Spleen (tissue), 11 donors: ENCODE measurements at regions not wholly inside any gene's neighbourhood (a gene's known extent, or its start where the extent isn't known, plus 50 kb on each side); places are given as distances from the start of the nearest gene placed in this dataset.
"Not testable (repeated sequence)": the region's sequence is repeated elsewhere in the genome, so short reads cannot be mapped to it uniquely, and the experiment has no call there.

Source experiments
- DNase-seq: peaks from one replicate; pipeline ENCODE4 v3.0.0-alpha.2; 2020
- H3K27ac ChIP-seq, 8 donors: fragments of 200-600 bp; sonication (generic) in 7 of 8; 1 replicate in 4 of 8; 2 replicates in 4 of 8; pipeline versions ENCODE4 v1.5.0 to v1.8.0; 2016 to 2021; ENCODE audit warnings: inconsistent platforms in 4 of 8, mild to moderate bottlenecking in 4 of 8, moderate library complexity in 1 of 8
- H3K27me3 ChIP-seq, 7 donors: fragments of 200-600 bp; sonication (generic) in 6 of 7; replicated peaks in 1 of 7; 1 replicate in 4 of 7; 2 replicates in 3 of 7; pipeline versions ENCODE4 v1.5.0 to v1.8.0; 2016 to 2021; ENCODE audit warnings: inconsistent platforms in 3 of 7, mild to moderate bottlenecking in 1 of 7
- H3K36me3 ChIP-seq, 6 donors: fragments of 200-600 bp; sonication (generic) in 5 of 6; 1 replicate in 4 of 6; 2 replicates in 2 of 6; pipeline versions ENCODE4 v1.5.0 to v1.8.0; 2016 to 2021; ENCODE audit warnings: inconsistent platforms in 2 of 6
- H3K4me1 ChIP-seq, 6 donors: fragments of 200-600 bp; sonication (generic) in 5 of 6; 1 replicate in 3 of 6; 2 replicates in 3 of 6; pipeline versions ENCODE4 v1.5.0 to v1.8.0; 2016 to 2021; ENCODE audit warnings: inconsistent platforms in 3 of 6
- H3K4me3 ChIP-seq, 8 donors: fragments of 200-600 bp; sonication (generic) in 7 of 8; 1 replicate in 4 of 8; 2 replicates in 4 of 8; pipeline versions ENCODE4 v1.5.0 to v1.8.0; 2016 to 2021; ENCODE audit warnings: inconsistent platforms in 4 of 8, mild to moderate bottlenecking in 4 of 8, moderate library complexity in 2 of 8
- H3K9me3 ChIP-seq, 8 donors: fragments of 200-600 bp; sonication (generic) in 7 of 8; 1 replicate in 4 of 8; 2 replicates in 4 of 8; pipeline versions ENCODE4 v1.5.0 to v1.8.0; 2016 to 2021; ENCODE audit warnings: inconsistent platforms in 4 of 8
- POLR2A ChIP-seq, 3 donors: fragments of 450-650 bp; IDR thresholded peaks; one replicate each; pipeline ENCODE4 v1.5.1; 2017; ENCODE audit warnings: antibody characterized with exemption in 3 of 3, mild to moderate bottlenecking in 1 of 3
- POLR2AphosphoS5 ChIP-seq, 3 donors: sonication (generic); formaldehyde crosslinking; IDR thresholded peaks; one replicate each; pipeline ENCODE4 v1.5.1; 2017; ENCODE audit warnings: antibody characterized with exemption in 3 of 3
- WGBS, 5 donors: extraction: QIAGEN DNeasy Blood & Tissue Kit in 3 of 5; methylation state at CpG; one replicate each; pipeline versions ENCODE4 v1.1.5 to v1.1.7; 2013 to 2018; 5-methylcytosine and 5-hydroxymethylcytosine counted together
- intact Hi-C: fragments of 100-400 bp; cut with DNase I; formaldehyde crosslinking; loops from one replicate; pipeline ENCODE4 v1.15.0; 2023; ENCODE audit warnings: low total_unique reads
- TF ChIP-seq, protein P1 (sequence below), 11 experiments: fragments of 200-600 bp in 7 of 11; fragments of 450-650 bp in 4 of 11; sonication (generic) in 4 of 11; IDR thresholded peaks in 8 of 11; conservative IDR thresholded peaks in 3 of 11; 1 replicate in 7 of 11; 2 replicates in 4 of 11; pipeline versions ENCODE4 v1.4.0 to v1.8.0; 2016 to 2021; ENCODE audit warnings: antibody characterized with exemption in 11 of 11, inconsistent platforms in 4 of 11, mild to moderate bottlenecking in 1 of 11
- donor health status: healthy with polysubstance abuse.
- donor health status: DM: no; HTN: no; CAD: no; lungs with moderate emphysema.
- donor health status: DM: no; HTN: no; CAD: no.
- donor health status: Bipolar disorder and iron deficiency.
- donor health status: healthy.
- donor health status: DM: no; HTN: no; CAD: no.
- donor health status: DM: yes; HTN: yes; CAD: no.

DNA sequence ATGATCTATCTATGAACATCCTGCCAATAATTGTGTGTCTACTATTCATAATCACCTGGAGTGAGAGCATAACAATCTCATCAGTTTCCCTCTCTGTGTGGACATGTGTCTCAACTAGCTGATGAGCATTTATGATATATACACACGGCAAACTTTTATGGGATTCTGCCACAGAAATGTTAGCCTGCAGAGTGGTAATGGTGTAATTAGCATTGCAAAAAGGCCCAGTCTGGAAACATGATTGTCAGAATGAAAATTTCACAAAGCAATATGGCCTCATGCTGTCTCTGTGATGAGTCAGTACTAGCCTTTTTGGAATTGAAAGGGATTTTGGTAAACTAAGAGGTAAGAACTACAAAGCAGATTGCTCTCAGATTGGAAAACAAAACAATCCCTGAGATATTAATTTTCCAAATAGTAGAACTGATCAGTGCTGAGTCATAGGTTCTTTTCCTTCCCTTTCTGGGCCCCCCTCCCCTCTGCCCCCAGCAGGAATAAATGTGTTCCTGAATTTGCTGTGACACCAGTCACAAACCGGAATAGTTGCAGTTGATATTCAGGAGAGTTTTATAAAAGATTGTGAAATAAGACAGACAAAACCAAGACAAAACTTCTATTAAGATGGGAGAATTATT is 189.2 kb downstream of the OSR1 start:
- H3K36me3 ChIP-seq, result no peaks in the 10 kb centered on the region
- TF ChIP-seq POLR2AphosphoS5 (IDR thresholded peaks at IDR 0.05) (no peak), POLR2A (IDR thresholded peaks at IDR 0.05) (no peak)
- TF ChIP-seq, protein P1, sequence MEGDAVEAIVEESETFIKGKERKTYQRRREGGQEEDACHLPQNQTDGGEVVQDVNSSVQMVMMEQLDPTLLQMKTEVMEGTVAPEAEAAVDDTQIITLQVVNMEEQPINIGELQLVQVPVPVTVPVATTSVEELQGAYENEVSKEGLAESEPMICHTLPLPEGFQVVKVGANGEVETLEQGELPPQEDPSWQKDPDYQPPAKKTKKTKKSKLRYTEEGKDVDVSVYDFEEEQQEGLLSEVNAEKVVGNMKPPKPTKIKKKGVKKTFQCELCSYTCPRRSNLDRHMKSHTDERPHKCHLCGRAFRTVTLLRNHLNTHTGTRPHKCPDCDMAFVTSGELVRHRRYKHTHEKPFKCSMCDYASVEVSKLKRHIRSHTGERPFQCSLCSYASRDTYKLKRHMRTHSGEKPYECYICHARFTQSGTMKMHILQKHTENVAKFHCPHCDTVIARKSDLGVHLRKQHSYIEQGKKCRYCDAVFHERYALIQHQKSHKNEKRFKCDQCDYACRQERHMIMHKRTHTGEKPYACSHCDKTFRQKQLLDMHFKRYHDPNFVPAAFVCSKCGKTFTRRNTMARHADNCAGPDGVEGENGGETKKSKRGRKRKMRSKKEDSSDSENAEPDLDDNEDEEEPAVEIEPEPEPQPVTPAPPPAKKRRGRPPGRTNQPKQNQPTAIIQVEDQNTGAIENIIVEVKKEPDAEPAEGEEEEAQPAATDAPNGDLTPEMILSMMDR (IDR thresholded peaks at IDR 0.05 in 8 of 11, conservative IDR thresholded peaks at IDR 0.05 in 3 of 11), result no peak
- DNase-seq, result no peak
- 82 to 94% (median 86%) methylated on average over 2 of the region's 2 CpGs for WGBS, 5 donors
- intact Hi-C loops, result no loop called here
- H3K9me3 ChIP-seq, result peaks cover 0 to 13% (median 5%) of the 10 kb centered on the region in 8 donors
- no peaks in the 10 kb centered on the region for H3K4me1 ChIP-seq
- H3K27ac ChIP-seq, result no peak overlapping the region
- H3K4me3 ChIP-seq, result no peak overlapping the region
- no peaks in the 10 kb centered on the region for H3K27me3 ChIP-seq

DNA sequence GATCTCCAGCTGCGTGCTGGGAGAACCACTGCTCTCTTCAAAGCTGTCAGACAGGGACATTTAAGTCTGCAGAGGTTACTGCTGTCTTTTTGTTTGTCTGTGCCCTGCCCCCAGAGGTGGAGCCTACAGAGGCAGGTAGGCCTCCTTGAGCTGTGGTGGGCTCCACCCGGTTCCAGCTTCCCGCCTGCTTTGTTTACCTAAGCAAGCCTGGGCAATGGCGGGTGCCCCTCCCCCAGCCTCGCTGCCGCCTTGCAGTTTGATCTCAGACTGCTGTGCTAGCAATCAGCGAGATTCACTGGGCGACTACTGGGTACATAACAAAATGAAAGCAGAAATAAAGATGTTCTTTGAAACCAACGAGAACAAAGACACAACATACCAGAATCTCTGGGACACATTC is 194.3 kb downstream of the OSR1 start:
- DNase-seq, H3K4me3 ChIP-seq, H3K36me3 ChIP-seq, H3K4me1 ChIP-seq, H3K27me3 ChIP-seq, intact Hi-C loops, H3K27ac ChIP-seq: not testable (repeated sequence)
- 54 to 76% (median 63%) methylated on average over 5 to 9 of the region's 9 CpGs for WGBS, 5 donors
- H3K9me3 ChIP-seq, result peaks cover 0 to 29% (median 16%) of the 10 kb centered on the region in 8 donors

DNA sequence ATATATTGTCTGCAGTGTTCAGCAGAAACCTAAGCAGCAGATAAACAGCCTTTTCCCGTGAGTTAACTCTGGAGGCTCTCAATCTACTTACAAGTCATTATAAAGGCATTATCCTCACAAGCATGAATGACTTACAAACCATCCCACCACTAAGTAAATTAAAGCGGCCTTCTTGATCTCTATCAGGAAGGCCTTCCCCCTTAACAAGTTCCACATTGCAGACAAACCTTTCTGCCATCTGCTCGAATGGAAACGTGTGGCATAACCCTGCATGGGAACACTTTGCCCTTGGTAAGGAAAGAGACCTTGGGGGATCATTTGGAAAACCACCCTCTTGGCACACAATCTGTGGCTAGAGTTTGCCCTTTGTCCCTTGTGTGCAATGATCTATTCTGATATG is 199.5 kb downstream of the OSR1 start:
- 58 to 75% (median 67%) methylated on average over 4 of the region's 4 CpGs for whole genome bisulfite sequencing, 5 donors
- H3K4me1 ChIP-seq, result no peaks in the 10 kb centered on the region
- no peak overlapping the region for H3K4me3 ChIP-seq
- no peaks in the 10 kb centered on the region for H3K36me3 ChIP-seq
- TF ChIP-seq POLR2A (IDR thresholded peaks at IDR 0.05) (no peak), POLR2AphosphoS5 (IDR thresholded peaks at IDR 0.05) (no peak)
- TF ChIP-seq, protein P1 (IDR thresholded peaks at IDR 0.05 in 8 of 11, conservative IDR thresholded peaks at IDR 0.05 in 3 of 11), result no peak
- no peaks in the 10 kb centered on the region for H3K27me3 ChIP-seq
- DNase-seq, result no peak
- no peak overlapping the region for H3K27ac ChIP-seq
- intact Hi-C loops, result no loop called here
- peaks cover 0 to 18% (median 10%) of the 10 kb centered on the region in 8 donors for H3K9me3 ChIP-seq

DNA sequence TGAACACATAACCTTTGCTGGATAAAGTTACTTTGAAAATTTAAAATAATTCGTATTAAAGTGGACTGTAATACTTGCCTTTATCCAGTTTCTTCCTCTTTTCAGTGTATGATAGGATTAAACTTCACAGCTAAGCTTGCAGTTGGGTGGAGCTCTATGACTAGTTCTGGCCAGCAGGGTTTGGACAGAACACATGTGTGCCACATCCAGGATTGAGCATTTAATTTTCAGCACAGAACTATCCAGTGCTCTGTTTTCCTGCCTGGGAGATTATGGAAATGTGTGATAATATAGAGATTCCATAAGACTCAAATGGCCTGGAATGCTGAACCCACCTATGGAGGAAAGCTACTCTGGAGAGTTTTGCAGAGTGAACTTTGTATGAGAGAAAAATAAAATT is 200.2 kb downstream of the OSR1 start:
- TF ChIP-seq POLR2AphosphoS5 (IDR thresholded peaks at IDR 0.05) (no peak), POLR2A (IDR thresholded peaks at IDR 0.05) (no peak)
- TF ChIP-seq, protein P1 (IDR thresholded peaks at IDR 0.05 in 8 of 11, conservative IDR thresholded peaks at IDR 0.05 in 3 of 11), result no peak
- 28 to 55% (median 39%) methylated on average over 1 of the region's 1 CpG for WGBS, 5 donors
- H3K36me3 ChIP-seq, result no peaks in the 10 kb centered on the region
- no peak overlapping the region for H3K4me3 ChIP-seq
- H3K9me3 ChIP-seq, result peaks cover 0 to 14% (median 10%) of the 10 kb centered on the region in 8 donors
- intact Hi-C loops, result no loop called here
- H3K27ac ChIP-seq, result no peak overlapping the region
- H3K27me3 ChIP-seq, result no peaks in the 10 kb centered on the region
- no peak for DNase-seq
- H3K4me1 ChIP-seq, result no peaks in the 10 kb centered on the region
